Mucosa of rectum (tissue), 2 donors: ENCODE measurements at regions not wholly inside any gene's neighbourhood (a gene's known extent, or its start where the extent isn't known, plus 50 kb on each side); places are given as distances from the start of the nearest gene placed in this dataset.
A peak's percentile ranks its signal among the peaks of the same experiment; 100 is the strongest.
"Not testable (repeated sequence)": the region's sequence is repeated elsewhere in the genome, so short reads cannot be mapped to it uniquely, and the experiment has no call there.

Experiments
- H3K27ac ChIP-seq, 2 donors: one replicate each; pipeline ENCODE4 v1.7.0; 2013; ENCODE audit warnings: inconsistent platforms in 2 of 2, low read depth in 2 of 2, low read length in 2 of 2
- H3K27me3 ChIP-seq, 2 donors: one replicate each; pipeline ENCODE4 v1.7.0; 2013; ENCODE audit warnings: low read length in 2 of 2; ENCODE audit not compliant: control insufficient read depth in 2 of 2, insufficient read depth in 2 of 2
- H3K36me3 ChIP-seq, 2 donors: one replicate each; pipeline ENCODE4 v1.7.0; 2013; ENCODE audit warnings: low read length in 2 of 2; ENCODE audit not compliant: control insufficient read depth in 2 of 2, insufficient read depth in 2 of 2
- H3K4me1 ChIP-seq, 2 donors: one replicate each; pipeline ENCODE4 v1.7.0; 2013; ENCODE audit warnings: low read length in 2 of 2, mild to moderate bottlenecking in 1 of 2; ENCODE audit not compliant: control insufficient read depth in 2 of 2, insufficient read depth in 2 of 2
- H3K4me3 ChIP-seq, 2 donors: one replicate each; pipeline ENCODE4 v1.7.0; 2013; ENCODE audit warnings: low read length in 2 of 2
- H3K9ac ChIP-seq, 2 donors: one replicate each; pipeline ENCODE4 v1.7.0; 2013; ENCODE audit warnings: low read length in 2 of 2, low read depth in 1 of 2, mild to moderate bottlenecking in 1 of 2
- H3K9me3 ChIP-seq, 2 donors: one replicate each; pipeline ENCODE4 v1.7.0; 2013; ENCODE audit warnings: low read length in 2 of 2; ENCODE audit not compliant: control insufficient read depth in 2 of 2
- donor health status: healthy.
- donor health status: Normal muscosa, but diverticular disease.

DNA sequence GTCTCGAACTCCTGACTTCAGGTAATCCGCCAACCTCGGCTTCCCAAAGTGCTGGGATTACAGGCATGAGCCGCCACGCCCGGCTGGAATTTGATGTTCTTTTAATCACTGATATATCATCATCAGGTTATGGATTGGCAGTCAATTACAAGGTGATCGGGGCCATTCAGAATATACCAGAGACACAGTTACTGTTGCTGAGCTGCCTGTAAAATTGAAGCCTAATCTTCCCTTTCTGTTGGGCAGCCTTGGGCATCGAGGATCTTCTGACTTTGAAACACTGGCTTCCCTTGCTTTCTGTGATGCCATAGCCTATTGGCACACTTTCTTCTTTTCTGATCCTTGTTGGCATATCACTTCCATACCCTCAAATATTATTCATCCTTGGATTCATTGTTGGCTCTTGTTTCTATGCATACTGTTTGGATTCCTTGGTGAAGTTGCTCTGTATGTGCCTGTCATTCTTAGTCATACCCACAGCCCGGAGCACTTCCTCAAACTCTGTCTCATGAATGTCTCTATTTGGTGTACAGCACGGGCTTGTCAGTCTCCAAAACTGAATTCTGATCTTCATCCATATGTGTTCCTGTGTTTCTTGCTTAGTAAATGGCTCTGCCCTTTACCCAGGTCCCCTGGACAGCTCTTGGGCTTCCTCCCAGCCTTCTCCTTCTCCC, 85.6 kb upstream of the CRYM start:
- not testable (repeated sequence) for H3K27me3 ChIP-seq, H3K4me1 ChIP-seq, H3K27ac ChIP-seq, H3K9me3 ChIP-seq, H3K9ac ChIP-seq, H3K4me3 ChIP-seq, H3K36me3 ChIP-seq

DNA sequence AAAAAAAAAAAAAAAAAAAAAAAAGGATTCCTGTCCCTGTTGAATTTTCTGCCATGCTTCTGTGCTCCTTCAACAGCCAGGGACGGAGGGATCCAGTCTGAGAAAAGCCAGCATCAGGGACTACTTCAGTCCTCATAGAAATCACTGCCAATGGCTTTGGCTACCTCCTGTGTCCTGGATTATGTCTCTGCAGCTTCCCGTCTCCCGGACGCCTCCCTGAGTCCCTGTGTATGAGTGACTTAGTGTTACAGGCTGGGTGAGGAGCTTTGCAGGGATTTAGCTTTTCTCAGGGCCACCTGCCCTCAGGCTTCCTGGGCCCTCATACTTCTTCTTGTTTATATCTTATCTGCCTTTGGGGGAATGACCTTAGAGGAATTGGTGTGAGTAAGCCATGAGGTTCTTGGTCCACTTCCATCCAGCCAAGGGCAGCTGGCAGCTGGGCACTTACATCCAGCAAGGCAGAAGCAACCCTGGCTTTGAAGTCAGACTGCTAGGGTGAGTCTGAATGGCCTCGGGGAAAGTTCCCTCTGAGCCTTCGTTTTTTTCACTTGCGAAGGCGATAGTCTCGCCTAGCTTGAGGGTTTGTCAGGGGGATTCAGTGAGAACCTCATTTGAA, 83.6 kb upstream of the CRYM start:
- H3K4me1 ChIP-seq, H3K27me3 ChIP-seq, H3K9ac ChIP-seq, H3K36me3 ChIP-seq, H3K4me3 ChIP-seq, H3K9me3 ChIP-seq, H3K27ac ChIP-seq: not testable (repeated sequence)

DNA sequence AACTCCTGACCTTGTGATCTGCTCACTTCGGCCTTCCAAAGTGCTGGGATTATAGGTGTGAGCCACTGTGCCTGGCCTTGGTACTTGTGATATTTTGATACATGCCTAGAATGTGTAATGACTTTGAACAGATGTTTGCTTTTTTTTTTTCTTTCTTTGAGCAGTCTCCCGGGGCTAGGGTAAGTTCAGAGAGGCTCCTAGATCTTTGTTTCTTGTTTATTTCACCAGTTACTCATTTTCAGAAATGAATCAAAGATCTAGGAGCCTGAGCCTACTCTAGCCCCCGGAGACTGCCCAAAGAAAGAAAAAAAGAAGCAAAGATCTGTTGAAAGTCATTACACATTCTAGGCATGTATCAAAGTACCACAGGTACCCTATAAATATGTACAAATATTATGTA, 83.0 kb upstream of the CRYM start:
- not testable (repeated sequence) for H3K27ac ChIP-seq, H3K36me3 ChIP-seq, H3K27me3 ChIP-seq, H3K9ac ChIP-seq, H3K9me3 ChIP-seq, H3K4me3 ChIP-seq, H3K4me1 ChIP-seq

DNA sequence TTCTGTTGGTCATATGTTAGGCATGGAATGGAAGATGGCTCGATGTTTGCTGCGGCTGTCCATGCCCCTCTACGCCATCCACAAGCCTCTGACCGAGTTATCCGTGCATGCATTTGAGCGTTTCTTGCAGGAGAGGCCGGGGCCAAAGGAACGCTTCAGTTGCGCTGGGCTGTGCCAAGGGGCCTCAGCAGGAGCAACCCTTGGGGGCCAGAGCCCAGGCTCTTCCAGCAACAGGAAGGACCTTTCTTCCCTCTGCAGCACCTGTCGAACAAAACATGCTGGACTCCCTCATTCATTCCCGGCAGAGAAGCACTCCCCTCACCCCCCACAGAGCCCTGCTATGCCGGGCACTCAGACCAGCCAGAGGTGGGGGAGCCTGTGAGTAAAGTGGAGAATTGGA, 81.4 kb upstream of the CRYM start:
- not testable (repeated sequence) for H3K9ac ChIP-seq, H3K4me3 ChIP-seq, H3K4me1 ChIP-seq, H3K9me3 ChIP-seq, H3K36me3 ChIP-seq, H3K27me3 ChIP-seq
- peak overlapping the region in 1 of 2 donors; percentile 48 for H3K27ac ChIP-seq

- not testable (repeated sequence) for H3K4me1 ChIP-seq, H3K27me3 ChIP-seq, H3K9me3 ChIP-seq, H3K36me3 ChIP-seq, H3K9ac ChIP-seq, H3K4me3 ChIP-seq, H3K27ac ChIP-seq
Measured at GRCh38 chr16:21358261-21358795, 80.2 kb upstream of the CRYM start.

DNA sequence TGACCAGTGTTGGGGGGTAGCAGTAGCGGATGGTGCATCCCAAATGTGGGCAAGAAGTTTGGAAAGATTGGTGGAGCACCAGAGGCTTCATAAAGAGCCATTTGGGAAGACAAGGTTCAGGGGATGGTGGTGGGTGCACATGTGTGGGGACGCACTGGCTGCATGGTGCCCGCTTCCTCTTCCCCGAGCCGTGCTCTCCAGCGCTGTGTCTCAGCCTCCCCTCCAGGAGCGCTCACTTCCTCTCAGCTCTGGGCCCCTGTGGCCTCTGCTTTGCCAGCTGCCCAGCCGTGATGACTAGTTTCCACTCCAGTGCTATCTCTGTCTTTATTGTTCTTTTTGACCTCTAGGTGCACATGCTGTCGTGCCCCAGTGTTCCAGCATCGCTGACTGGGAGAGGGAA, 78.2 kb upstream of the CRYM start:
- H3K36me3 ChIP-seq, H3K27me3 ChIP-seq, H3K4me3 ChIP-seq, H3K9me3 ChIP-seq, H3K27ac ChIP-seq, H3K4me1 ChIP-seq, H3K9ac ChIP-seq: not testable (repeated sequence)

DNA sequence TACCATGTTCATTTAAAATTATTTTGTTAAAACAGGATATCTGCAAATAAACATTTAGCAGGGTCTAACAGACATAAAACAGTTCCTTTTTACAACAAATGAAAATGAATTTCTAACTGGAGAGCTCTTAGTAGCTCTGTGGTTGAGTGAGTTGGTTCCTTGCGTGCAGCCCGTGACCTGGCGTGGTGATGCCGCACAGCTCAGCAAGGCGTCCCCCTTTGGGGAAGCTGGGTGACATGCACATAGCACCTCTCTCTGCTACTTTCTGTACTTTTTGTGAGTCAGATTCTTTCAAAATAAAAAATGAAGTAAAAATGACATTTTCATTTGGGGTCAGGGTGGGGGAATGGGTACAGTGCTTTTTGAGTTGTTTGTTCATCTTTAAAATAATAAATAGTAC, 73.3 kb upstream of the CRYM start:
- H3K36me3 ChIP-seq, H3K4me3 ChIP-seq, H3K27me3 ChIP-seq, H3K4me1 ChIP-seq, H3K9ac ChIP-seq, H3K9me3 ChIP-seq, H3K27ac ChIP-seq: not testable (repeated sequence)

DNA sequence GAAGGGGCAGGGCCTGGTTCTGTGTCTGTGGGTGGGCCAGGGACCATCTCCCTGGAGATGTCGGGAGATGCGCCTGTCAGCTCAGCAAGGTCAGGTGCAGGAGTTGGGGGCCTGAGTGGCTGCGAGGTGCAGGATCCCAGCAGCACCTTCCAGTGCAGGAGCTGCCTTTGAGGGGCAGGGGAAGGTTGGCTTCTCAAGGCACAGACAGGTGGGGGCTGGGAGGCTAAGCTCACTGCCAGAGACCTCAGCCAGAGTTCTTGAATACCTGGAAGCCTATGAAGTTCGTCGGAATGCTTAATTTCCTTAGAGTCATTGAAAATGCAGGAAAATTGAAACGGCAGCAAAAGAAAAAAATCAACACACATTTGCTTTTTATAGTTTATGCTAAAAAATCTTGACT, 72.8 kb upstream of the CRYM start:
- not testable (repeated sequence) for H3K36me3 ChIP-seq, H3K4me1 ChIP-seq, H3K27me3 ChIP-seq, H3K9ac ChIP-seq, H3K4me3 ChIP-seq, H3K9me3 ChIP-seq, H3K27ac ChIP-seq

- H3K9me3 ChIP-seq, H3K27me3 ChIP-seq, H3K36me3 ChIP-seq, H3K4me3 ChIP-seq, H3K9ac ChIP-seq, H3K27ac ChIP-seq, H3K4me1 ChIP-seq: not testable (repeated sequence)
Measured at GRCh38 chr16:21349336-21349735, 71.2 kb upstream of the CRYM start.

GRCh38 chr16:21348815-21349214, 70.7 kb upstream of the CRYM start:
- H3K9me3 ChIP-seq, H3K9ac ChIP-seq, H3K27ac ChIP-seq, H3K27me3 ChIP-seq, H3K4me1 ChIP-seq, H3K36me3 ChIP-seq, H3K4me3 ChIP-seq: not testable (repeated sequence)

DNA sequence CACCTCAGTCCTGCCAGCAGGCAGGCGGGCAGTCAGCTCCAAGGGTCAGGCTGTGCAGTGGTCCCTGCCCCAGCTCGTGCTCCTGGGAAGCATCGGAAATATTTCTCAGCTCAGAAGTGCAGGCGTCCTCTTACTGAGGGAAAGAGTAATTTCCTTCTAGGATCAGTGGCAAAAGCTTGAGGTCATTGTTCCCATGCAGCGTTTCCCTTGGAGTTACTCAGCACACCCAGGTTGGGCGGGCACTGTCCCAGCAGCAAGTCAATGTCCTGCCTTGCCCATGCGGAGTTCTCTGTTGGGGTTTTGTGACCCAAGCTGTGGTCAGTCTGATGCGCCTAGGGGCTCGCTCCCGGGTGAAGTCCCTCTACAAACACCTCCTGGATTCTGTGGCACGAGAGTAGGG, 69.4 kb upstream of the CRYM start:
- not testable (repeated sequence) for H3K9me3 ChIP-seq, H3K27ac ChIP-seq, H3K4me1 ChIP-seq, H3K9ac ChIP-seq, H3K4me3 ChIP-seq, H3K36me3 ChIP-seq, H3K27me3 ChIP-seq
